ENCODE measurements at regions not wholly inside any gene's neighbourhood (a gene's known extent, or its start where the extent isn't known, plus 50 kb on each side); places are given as distances from the start of the nearest gene placed in this dataset.
"Not testable (repeated sequence)": the region's sequence is repeated elsewhere in the genome, so short reads cannot be mapped to it uniquely, and the experiment has no call there.

GRCh38 chr4:127006446-127006877 is 626.3 kb upstream of the INTU start:
- ATAC-seq, result no peak
- peaks cover 13 to 14% of the 10 kb centered on the region in 2 donors for H3K9me3 Mint-ChIP-seq
- DNase-seq (ENCODE audit: low spot score in 2 of 2), result no peak
- H3K36me3 Mint-ChIP-seq, result no peaks in the 10 kb centered on the region
- no peak overlapping the region for H3K27ac Mint-ChIP-seq

- ATAC-seq (no peak), DNase-seq (ENCODE audit: low spot score in 2 of 2) (no peak)
- Mint-ChIP-seq H3K9me3 (peaks cover 6 to 7% of the 10 kb centered on the region in 2 donors), H3K27ac (no peak overlapping the region), H3K36me3 (no peaks in the 10 kb centered on the region)
Measured at GRCh38 chr4:127007305-127007704, 625.5 kb upstream of the INTU start.

- DNase-seq (ENCODE audit: low spot score in 2 of 2), result no peak
- H3K9me3 Mint-ChIP-seq, result peaks cover 0 to 11% of the 10 kb centered on the region in 2 donors
- H3K36me3 Mint-ChIP-seq, result no peaks in the 10 kb centered on the region
- no peak overlapping the region for H3K27ac Mint-ChIP-seq
- no peak for ATAC-seq
Measured at GRCh38 chr4:127012549-127012948, 620.2 kb upstream of the INTU start.

GRCh38 chr4:127015667-127016117 is 617.1 kb upstream of the INTU start:
- H3K9me3 Mint-ChIP-seq, result peaks cover 0 to 3% of the 10 kb centered on the region in 2 donors
- H3K36me3 Mint-ChIP-seq, result no peaks in the 10 kb centered on the region
- DNase-seq (ENCODE audit: low spot score in 2 of 2) (no peak), ATAC-seq (no peak)
- no peak overlapping the region for H3K27ac Mint-ChIP-seq

GRCh38 chr4:127018381-127018780 is 614.4 kb upstream of the INTU start:
- no peaks in the 10 kb centered on the region for H3K36me3 Mint-ChIP-seq
- DNase-seq (ENCODE audit: low spot score in 2 of 2), result no peak
- ATAC-seq, result no peak
- no peak overlapping the region for H3K27ac Mint-ChIP-seq
- peaks cover 0 to 3% of the 10 kb centered on the region in 2 donors for H3K9me3 Mint-ChIP-seq

- H3K27ac Mint-ChIP-seq; DNase-seq (ENCODE audit: low spot score in 2 of 2): not testable (repeated sequence)
Measured at GRCh38 chr4:127020831-127021230, 611.9 kb upstream of the INTU start.

GRCh38 chr4:127036296-127036695 is 596.5 kb upstream of the INTU start:
- DNase-seq (ENCODE audit: low spot score in 2 of 2) (no peak), ATAC-seq (no peak)
- no peak overlapping the region for H3K27ac Mint-ChIP-seq
- H3K9me3 Mint-ChIP-seq, result peaks cover 11 to 23% of the 10 kb centered on the region in 2 donors
- H3K36me3 Mint-ChIP-seq, result no peaks in the 10 kb centered on the region

More at GRCh38 chr4:127020831-127021230, 611.9 kb upstream of the INTU start:
- ATAC-seq, H3K36me3 Mint-ChIP-seq, H3K9me3 Mint-ChIP-seq: not testable (repeated sequence)

GRCh38 chr4:127045861-127046260 is 586.9 kb upstream of the INTU start:
- no peak for ATAC-seq
- Mint-ChIP-seq H3K27ac (no peak overlapping the region), H3K36me3 (no peaks in the 10 kb centered on the region)

GRCh38 chr4:127047930-127048329 is 584.8 kb upstream of the INTU start:
- H3K9me3 Mint-ChIP-seq, result peaks cover 11 to 13% of the 10 kb centered on the region in 2 donors
- DNase-seq (ENCODE audit: low spot score in 2 of 2) (no peak), ATAC-seq (no peak)
- H3K36me3 Mint-ChIP-seq, result no peaks in the 10 kb centered on the region
- no peak overlapping the region for H3K27ac Mint-ChIP-seq

More at GRCh38 chr4:127045861-127046260, 586.9 kb upstream of the INTU start:
- DNase-seq (ENCODE audit: low spot score in 2 of 2), result no peak
- H3K9me3 Mint-ChIP-seq, result peaks cover 11 to 14% of the 10 kb centered on the region in 2 donors

GRCh38 chr4:127048376-127049044 is 584.2 kb upstream of the INTU start:
- H3K27ac Mint-ChIP-seq, result no peak overlapping the region

GRCh38 chr4:127049526-127049925 is 583.2 kb upstream of the INTU start:
- ATAC-seq (no peak), DNase-seq (ENCODE audit: low spot score in 2 of 2) (no peak)
- Mint-ChIP-seq H3K36me3 (no peaks in the 10 kb centered on the region), H3K9me3 (peaks cover 11 to 13% of the 10 kb centered on the region in 2 donors), H3K27ac (no peak overlapping the region)

More at GRCh38 chr4:127048376-127049044, 584.2 kb upstream of the INTU start:
- no peak for ATAC-seq
- no peaks in the 10 kb centered on the region for H3K36me3 Mint-ChIP-seq
- no peak for DNase-seq (ENCODE audit: low spot score in 2 of 2)
- H3K9me3 Mint-ChIP-seq, result peaks cover 11 to 13% of the 10 kb centered on the region in 2 donors

GRCh38 chr4:127052742-127053141 is 580.0 kb upstream of the INTU start:
- Mint-ChIP-seq H3K27ac (no peak overlapping the region), H3K9me3 (peaks cover 14 to 23% of the 10 kb centered on the region in 2 donors), H3K36me3 (peaks cover 0 to 13% of the 10 kb centered on the region in 2 donors)
- no peak for ATAC-seq
- DNase-seq (ENCODE audit: low spot score in 2 of 2), result no peak

GRCh38 chr4:127055357-127055756 is 577.4 kb upstream of the INTU start:
- peaks cover 14 to 25% of the 10 kb centered on the region in 2 donors for H3K9me3 Mint-ChIP-seq
- ATAC-seq (no peak), DNase-seq (ENCODE audit: low spot score in 2 of 2) (no peak)
- no peak overlapping the region for H3K27ac Mint-ChIP-seq
- peaks cover 0 to 13% of the 10 kb centered on the region in 2 donors for H3K36me3 Mint-ChIP-seq

GRCh38 chr4:127069675-127070074 is 563.1 kb upstream of the INTU start:
- Mint-ChIP-seq H3K9me3 (peaks cover 0 to 4% of the 10 kb centered on the region in 2 donors), H3K36me3 (no peaks in the 10 kb centered on the region), H3K27ac (no peak overlapping the region)
- ATAC-seq (no peak), DNase-seq (ENCODE audit: low spot score in 2 of 2) (no peak)

- DNase-seq (ENCODE audit: low spot score in 2 of 2), result no peak
- H3K27ac Mint-ChIP-seq, result no peak overlapping the region
Measured at GRCh38 chr4:127071443-127071842, 561.3 kb upstream of the INTU start.

GRCh38 chr4:127080141-127080540 is 552.6 kb upstream of the INTU start:
- no peak for ATAC-seq
- H3K36me3 Mint-ChIP-seq, result peaks cover 0 to 5% of the 10 kb centered on the region in 2 donors
- H3K9me3 Mint-ChIP-seq, result peaks cover 0 to 13% of the 10 kb centered on the region in 2 donors
- H3K27ac Mint-ChIP-seq, result no peak overlapping the region
- no peak for DNase-seq (ENCODE audit: low spot score in 2 of 2)

More at GRCh38 chr4:127071443-127071842, 561.3 kb upstream of the INTU start:
- peaks cover 0 to 2% of the 10 kb centered on the region in 2 donors for H3K36me3 Mint-ChIP-seq
- ATAC-seq, result no peak
- H3K9me3 Mint-ChIP-seq, result peaks cover 0 to 10% of the 10 kb centered on the region in 2 donors

- ATAC-seq (no peak), DNase-seq (ENCODE audit: low spot score in 2 of 2) (no peak)
- Mint-ChIP-seq H3K9me3 (peaks cover 5 to 15% of the 10 kb centered on the region in 2 donors), H3K36me3 (peaks cover 4 to 10% of the 10 kb centered on the region in 2 donors), H3K27ac (no peak overlapping the region)
Measured at GRCh38 chr4:127081041-127081440, 551.7 kb upstream of the INTU start.

GRCh38 chr4:127082986-127083385 is 549.8 kb upstream of the INTU start:
- DNase-seq (ENCODE audit: low spot score in 2 of 2), result no peak
- Mint-ChIP-seq H3K27ac (no peak overlapping the region), H3K9me3 (peaks cover 8 to 13% of the 10 kb centered on the region in 2 donors)

More at GRCh38 chr4:127082986-127083385, 549.8 kb upstream of the INTU start:
- H3K36me3 Mint-ChIP-seq, result peaks cover 5 to 12% of the 10 kb centered on the region in 2 donors
- ATAC-seq, result no peak

Measured in activated naive CD4-positive, alpha-beta T cell treated with anti-CD3 and anti-CD28 coated beads, Interleukin-2, amount 50 U/mL, for 72 hours (primary cell).